PFSK-1 (cell line): ENCODE measurements at regions not wholly inside any gene's neighbourhood (a gene's known extent, or its start where the extent isn't known, plus 50 kb on each side); places are given as distances from the start of the nearest gene placed in this dataset.

Source experiments
- POLR2AphosphoS5 ChIP-seq: IDR thresholded peaks from 2 replicates; pipeline ENCODE4 v1.6.1; 2012; ENCODE audit warnings: low read depth, mild to moderate bottlenecking, control low read depth, low read length, moderate library complexity
- REST ChIP-seq, 2 experiments: IDR thresholded peaks; 2 replicates each; pipeline versions ENCODE4 v1.6.1 to v1.8.0; 2011 to 2012; ENCODE audit warnings: low read depth in 2 of 2, low read length in 2 of 2, control low read depth in 1 of 2, inconsistent platforms in 1 of 2, mild to moderate bottlenecking in 1 of 2, moderate library complexity in 1 of 2; ENCODE audit not compliant: insufficient read depth in 1 of 2
- TAF1 ChIP-seq: IDR thresholded peaks from 2 replicates; pipeline ENCODE4 v1.6.1; 2012; ENCODE audit warnings: low read length, control low read depth, borderline replicate concordance; ENCODE audit not compliant: insufficient read depth

- no peak for TF ChIP-seq TAF1
- no peak for TF ChIP-seq POLR2AphosphoS5
- no peak for TF ChIP-seq REST (IDR thresholded peaks at IDR 0.05; ENCODE audit: insufficient read depth in 1 of 2, low read depth in 2 of 2, low read length in 2 of 2)
Observed at GRCh38 chr2:150222942-150223341, 264.5 kb downstream of the RND3 start.
